ENCODE measurements at regions not wholly inside any gene's neighbourhood (a gene's known extent, or its start where the extent isn't known, plus 50 kb on each side); places are given as distances from the start of the nearest gene placed in this dataset.

- Histone ChIP-seq H3K36me3 (no peaks in the 10 kb centered on the region), H3K27me3 (ENCODE audit: insufficient read depth, low read depth, severe bottlenecking) (peaks cover 25% of the 10 kb centered on the region), H3K9me3 (ENCODE audit: severe bottlenecking) (no peaks in the 10 kb centered on the region), H3K4me3 (ENCODE audit: low read depth, low read length) (no peak overlapping the region), H3K27ac (no peak overlapping the region)
- no peak for DNase-seq
- no peak for TF ChIP-seq CTCF (IDR thresholded peaks at IDR 0.05; ENCODE audit: low read depth, low read length)
These were observed 58.3 kb upstream of the XCR1 start for GRCh38 chr3:46085421-46086082.

GRCh38 chr3:46083956-46084355 lies 56.7 kb upstream of the XCR1 start:
- no peak for DNase-seq
- Histone ChIP-seq H3K36me3 (no peaks in the 10 kb centered on the region), H3K27ac (no peak overlapping the region), H3K4me3 (ENCODE audit: low read depth, low read length) (no peak overlapping the region), H3K9me3 (ENCODE audit: severe bottlenecking) (no peaks in the 10 kb centered on the region), H3K27me3 (ENCODE audit: insufficient read depth, low read depth, severe bottlenecking) (peaks cover 14% of the 10 kb centered on the region)
- no peak for TF ChIP-seq CTCF (IDR thresholded peaks at IDR 0.05; ENCODE audit: low read depth, low read length)

GRCh38 chr3:46082849-46083248 lies 55.6 kb upstream of the XCR1 start:
- DNase-seq = no peak

GRCh38 chr3:46082021-46082420 lies 54.7 kb upstream of the XCR1 start:
- Histone ChIP-seq H3K9me3 (ENCODE audit: severe bottlenecking) (no peaks in the 10 kb centered on the region), H3K27me3 (ENCODE audit: insufficient read depth, low read depth, severe bottlenecking) (peaks cover 3% of the 10 kb centered on the region), H3K27ac (no peak overlapping the region), H3K36me3 (no peaks in the 10 kb centered on the region), H3K4me3 (ENCODE audit: low read depth, low read length) (no peak overlapping the region)
- TF ChIP-seq CTCF (IDR thresholded peaks at IDR 0.05; ENCODE audit: low read depth, low read length) = no peak
- DNase-seq = no peak

More at GRCh38 chr3:46082849-46083248, 55.6 kb upstream of the XCR1 start:
- H3K27me3 ChIP-seq (ENCODE audit: insufficient read depth, low read depth, severe bottlenecking) = peaks cover 11% of the 10 kb centered on the region
- H3K9me3 ChIP-seq (ENCODE audit: severe bottlenecking) = no peaks in the 10 kb centered on the region
- no peak for TF ChIP-seq CTCF (IDR thresholded peaks at IDR 0.05; ENCODE audit: low read depth, low read length)
- H3K4me3 ChIP-seq (ENCODE audit: low read depth, low read length) = no peak overlapping the region
- H3K27ac ChIP-seq = no peak overlapping the region
- no peaks in the 10 kb centered on the region for H3K36me3 ChIP-seq

GRCh38 chr3:46080969-46081345 lies 53.7 kb upstream of the XCR1 start:
- Histone ChIP-seq H3K36me3 (no peaks in the 10 kb centered on the region), H3K27me3 (ENCODE audit: insufficient read depth, low read depth, severe bottlenecking) (no peaks in the 10 kb centered on the region), H3K27ac (no peak overlapping the region), H3K9me3 (ENCODE audit: severe bottlenecking) (no peaks in the 10 kb centered on the region), H3K4me3 (ENCODE audit: low read depth, low read length) (no peak overlapping the region)
- no peak for TF ChIP-seq CTCF (IDR thresholded peaks at IDR 0.05; ENCODE audit: low read depth, low read length)
- no peak for DNase-seq

Data from WERI-Rb-1 (cell line).